H9 (cell line): ENCODE measurements at regions not wholly inside any gene's neighbourhood (a gene's known extent, or its start where the extent isn't known, plus 50 kb on each side); places are given as distances from the start of the nearest gene placed in this dataset.

Experiments
- DNase-seq: peaks from one replicate; pipeline ENCODE4 v3.0.0-alpha.2; 2017
- H2AFZ ChIP-seq: one replicate; pipeline ENCODE4 v1.6.1; 2013; ENCODE audit warnings: mild to moderate bottlenecking, low read length, control low read depth, moderate library complexity
- H2AK5ac ChIP-seq: 2 replicates; pipeline ENCODE4 v1.6.1; 2013; ENCODE audit warnings: low read length, control low read depth, mixed read lengths; ENCODE audit not compliant: insufficient read length
- H2BK120ac ChIP-seq: one replicate; pipeline ENCODE4 v1.6.1; 2013; ENCODE audit warnings: low read depth, mild to moderate bottlenecking, low read length, control low read depth, inconsistent platforms; ENCODE audit not compliant: poor library complexity, severe bottlenecking
- H2BK12ac ChIP-seq: 2 replicates; pipeline ENCODE4 v1.6.1; 2013; ENCODE audit warnings: low read length, control low read depth, mixed read lengths, low read depth; ENCODE audit not compliant: insufficient read length
- H2BK15ac ChIP-seq: 2 replicates; pipeline ENCODE4 v1.6.1; 2013; ENCODE audit warnings: low read depth, low read length, control low read depth
- H2BK20ac ChIP-seq: one replicate; pipeline ENCODE4 v1.6.1; 2013; ENCODE audit warnings: low read depth, mild to moderate bottlenecking, low read length, control low read depth, inconsistent platforms; ENCODE audit not compliant: poor library complexity, severe bottlenecking
- H2BK5ac ChIP-seq: 2 replicates; pipeline ENCODE4 v1.6.1; 2013; ENCODE audit warnings: low read length, control low read depth, mixed read lengths; ENCODE audit not compliant: insufficient read length
- H3K14ac ChIP-seq: 2 replicates; pipeline ENCODE4 v1.6.1; 2013; ENCODE audit warnings: low read length, control low read depth; ENCODE audit not compliant: insufficient read depth
- H3K18ac ChIP-seq: 2 replicates; pipeline ENCODE4 v1.6.1; 2013; ENCODE audit warnings: low read depth, mild to moderate bottlenecking, mixed read lengths, low read length, control low read depth; ENCODE audit not compliant: insufficient read length
- H3K23ac ChIP-seq: 2 replicates; pipeline ENCODE4 v1.6.1; 2013; ENCODE audit warnings: low read length, control low read depth, mixed read lengths, low read depth; ENCODE audit not compliant: insufficient read length
- H3K23me2 ChIP-seq: 2 replicates; pipeline ENCODE4 v1.6.1; 2013; ENCODE audit warnings: low read depth, mild to moderate bottlenecking, mixed read lengths, low read length, control low read depth; ENCODE audit not compliant: insufficient read length, poor library complexity, severe bottlenecking
- H3K27ac ChIP-seq: 2 replicates; pipeline ENCODE4 v1.5.1; 2013; ENCODE audit warnings: low read length, control low read depth, mixed read lengths, low read depth; ENCODE audit not compliant: insufficient read length
- H3K27me3 ChIP-seq: 2 replicates; pipeline ENCODE4 v1.6.1; 2013; ENCODE audit warnings: low read length, control low read depth, inconsistent platforms; ENCODE audit not compliant: insufficient read depth
- H3K4ac ChIP-seq: 2 replicates; pipeline ENCODE4 v1.6.1; 2013; ENCODE audit warnings: low read depth, mild to moderate bottlenecking, control low read depth, inconsistent platforms, low read length, moderate library complexity
- H3K4me1 ChIP-seq: 2 replicates; pipeline ENCODE4 v1.6.1; 2013; ENCODE audit warnings: low read length, control low read depth, inconsistent platforms; ENCODE audit not compliant: insufficient read depth
- H3K4me2 ChIP-seq: 2 replicates; pipeline ENCODE4 v1.6.1; 2013; ENCODE audit warnings: low read length, control low read depth, mixed read lengths; ENCODE audit not compliant: insufficient read length, insufficient read depth
- H3K56ac ChIP-seq: 2 replicates; pipeline ENCODE4 v1.6.1; 2013; ENCODE audit warnings: low read depth, mild to moderate bottlenecking, mixed read lengths, low read length, control low read depth; ENCODE audit not compliant: insufficient read length
- H3K79me1 ChIP-seq: 2 replicates; pipeline ENCODE4 v1.6.1; 2013; ENCODE audit warnings: low read depth, mild to moderate bottlenecking, moderate library complexity, low read length, control low read depth, inconsistent platforms; ENCODE audit not compliant: insufficient read depth, poor library complexity, severe bottlenecking
- H3K79me2 ChIP-seq: 2 replicates; pipeline ENCODE4 v1.6.1; 2013; ENCODE audit warnings: low read length, control low read depth, inconsistent platforms; ENCODE audit not compliant: insufficient read depth
- H3K9ac ChIP-seq: 2 replicates; pipeline ENCODE4 v1.6.1; 2013; ENCODE audit warnings: low read length, control low read depth, mixed read lengths; ENCODE audit not compliant: insufficient read length; ENCODE audit errors: extremely low read depth
- H3K9me3 ChIP-seq: one replicate; pipeline ENCODE4 v1.6.1; 2013; ENCODE audit warnings: low read depth, low read length, inconsistent platforms; ENCODE audit not compliant: control insufficient read depth
- H3T11ph ChIP-seq: one replicate; pipeline ENCODE4 v1.6.1; 2013; ENCODE audit warnings: mild to moderate bottlenecking, low read length, control low read depth, inconsistent platforms
- H4K20me1 ChIP-seq: one replicate; pipeline ENCODE4 v1.6.1; 2013; ENCODE audit not compliant: control insufficient read depth, insufficient read length, insufficient read depth
- H4K5ac ChIP-seq: 2 replicates; pipeline ENCODE4 v1.6.1; 2013; ENCODE audit warnings: low read depth, mild to moderate bottlenecking, mixed read lengths, low read length, control low read depth; ENCODE audit not compliant: insufficient read length
- H4K8ac ChIP-seq: replicated peaks from 2 replicates; pipeline ENCODE4 v1.6.1; 2013; ENCODE audit warnings: low read length, control low read depth, mixed read lengths, low read depth; ENCODE audit not compliant: insufficient read length
- H4K91ac ChIP-seq: 2 replicates; pipeline ENCODE4 v1.6.1; 2013; ENCODE audit warnings: low read depth, mild to moderate bottlenecking, moderate library complexity, mixed read lengths, low read length, control low read depth; ENCODE audit not compliant: insufficient read length
- H3K27ac Mint-ChIP-seq, 3 experiments: 2 replicates in 2 of 3; 3 replicates in 1 of 3; pipeline ENCODE4 v1.8.0; 2020 to 2021; ENCODE audit warnings: mixed read lengths in 3 of 3, mild to moderate bottlenecking in 1 of 3, moderate library complexity in 1 of 3
- H3K27me3 Mint-ChIP-seq: 2 replicates; pipeline ENCODE4 v1.8.0; 2021; ENCODE audit warnings: low read depth, mild to moderate bottlenecking, moderate library complexity, mixed read lengths
- H3K36me3 Mint-ChIP-seq, 3 experiments: 2 replicates in 2 of 3; 3 replicates in 1 of 3; pipeline ENCODE4 v1.8.0; 2020 to 2021; ENCODE audit warnings: low read depth in 3 of 3, mixed read lengths in 3 of 3; ENCODE audit not compliant: insufficient read depth in 1 of 3
- H3K4me1 Mint-ChIP-seq, 2 experiments: 2 replicates each; pipeline ENCODE4 v1.8.0; 2020; ENCODE audit warnings: mixed read lengths in 2 of 2
- H3K4me3 Mint-ChIP-seq, 2 experiments: 2 replicates in 1 of 2; 3 replicates in 1 of 2; pipeline ENCODE4 v1.8.0; 2020 to 2021; ENCODE audit warnings: mild to moderate bottlenecking in 2 of 2, mixed read lengths in 2 of 2, moderate library complexity in 1 of 2
- H3K9me3 Mint-ChIP-seq, 2 experiments: 2 replicates in 1 of 2; 3 replicates in 1 of 2; pipeline ENCODE4 v1.8.0; 2020; ENCODE audit warnings: mild to moderate bottlenecking in 2 of 2, mixed read lengths in 2 of 2, moderate library complexity in 1 of 2
- CTCF ChIP-seq: fragments of 200-600 bp; sonication (generic); conservative IDR thresholded peaks from 3 replicates; pipeline ENCODE4 v1.8.0; 2021; ENCODE audit warnings: antibody characterized with exemption, mild to moderate bottlenecking
- WGBS: extraction: QIAGEN DNeasy Blood & Tissue Kit; methylation state at CpG from one replicate; pipeline ENCODE4 v1.1.7; 2013; ENCODE audit warnings: missing lambda C conversion rate, low lambda C conversion rate, mixed read lengths; ENCODE audit not compliant: insufficient read length; ENCODE audit errors: extremely low coverage; 5-methylcytosine and 5-hydroxymethylcytosine counted together

- no peak for DNase-seq
- H3K4me1 Mint-ChIP-seq, result no peaks in the 10 kb centered on the region
- H3K18ac ChIP-seq, result no peak overlapping the region
Observed at GRCh38 chr18:60027397-60027796, 127.6 kb downstream of the PMAIP1 start.

More at GRCh38 chr18:60027397-60027796, 127.6 kb downstream of the PMAIP1 start:
- Histone ChIP-seq H4K5ac (no peak overlapping the region), H4K20me1 (no peaks in the 10 kb centered on the region), H3K14ac (no peak overlapping the region), H3K79me2 (no peaks in the 10 kb centered on the region), H3T11ph (no peak overlapping the region), H3K9me3 (no peaks in the 10 kb centered on the region), H3K27me3 (no peaks in the 10 kb centered on the region), H3K56ac (no peak overlapping the region), H3K9ac (no peak overlapping the region), H2BK20ac (no peak overlapping the region), H3K4me1 (no peaks in the 10 kb centered on the region), H3K23ac (no peak overlapping the region), H3K23me2 (no peaks in the 10 kb centered on the region), H3K4me2 (no peak overlapping the region), H3K27ac (no peak overlapping the region), H3K4ac (no peak overlapping the region), H2BK15ac (no peak overlapping the region), H4K91ac (no peak overlapping the region), H2BK120ac (no peak overlapping the region), H2AK5ac (no peak overlapping the region), H2BK5ac (no peak overlapping the region), H2BK12ac (no peak overlapping the region), H2AFZ (no peak overlapping the region), H4K8ac (no peak overlapping the region), H3K79me1 (no peaks in the 10 kb centered on the region)
- no peak for TF ChIP-seq CTCF
- WGBS, result no CpG with 5 or more reads among the region's 2 CpGs
- Mint-ChIP-seq H3K9me3 (no peaks in the 10 kb centered on the region), H3K27me3 (no peaks in the 10 kb centered on the region), H3K36me3 (no peaks in the 10 kb centered on the region), H3K4me3 (no peak overlapping the region), H3K27ac (no peak overlapping the region)
